GM12878 (cell line): ENCODE measurements at regions not wholly inside any gene's neighbourhood (a gene's known extent, or its start where the extent isn't known, plus 50 kb on each side); places are given as distances from the start of the nearest gene placed in this dataset.

Source experiments
- ATAC-seq: fragments of 200-7000 bp; cut with Tn5 transposase; 3 replicates; pipeline ENCODE4 v1.9.1; 2020; ENCODE audit warnings: mild to moderate bottlenecking, moderate library complexity
- BruUV-seq: library from RNA; stranded (reverse); fragments of 400-500 nt; replicated peaks from 2 replicates; lab custom pipeline; 2021; lab: Mats Ljungman, UMichigan
- CTCF ChIA-PET: fragments of 300-600 bp; sonication (Branson Sonifier 250); formaldehyde crosslinking; extraction: SDS; loops from one replicate; lab custom pipeline; 2021; ENCODE audit warnings: inconsistent platforms; lab: Yijun Ruan, JAX
- POLR2A ChIA-PET: fragments of 350-600 bp; formaldehyde crosslinking; extraction: SDS; loops from one replicate; lab custom pipeline; 2021; ENCODE audit warnings: inconsistent platforms; lab: Charles Lee
- RAD21 ChIA-PET: fragments of 300-600 bp; sonication (Branson Sonifier 250); formaldehyde crosslinking; loops from one replicate; lab custom pipeline; 2023; ENCODE audit warnings: antibody characterized with exemption; ENCODE audit not compliant: unreplicated experiment; lab: Charles Lee
- SMC1A ChIA-PET: fragments of 300-600 bp; sonication (Branson Sonifier 250); formaldehyde crosslinking; loops from one replicate; lab custom pipeline; 2023; ENCODE audit not compliant: unreplicated experiment, uncharacterized antibody; lab: Charles Lee
- DNase-seq: peaks from one replicate; pipeline ENCODE4 v3.0.0-alpha.2; 2011; ENCODE audit warnings: low read depth, low spot score
- FAIRE-seq: peaks from 3 replicates; lab custom pipeline; 2011; peaks lifted over from hg19 to GRCh38; lab: Jason Lieb, UNC
- H2AFZ ChIP-seq: 2 replicates; pipeline ENCODE4 v1.6.0; 2011; ENCODE audit warnings: low read depth, low read length, control low read depth; ENCODE audit not compliant: control insufficient read depth
- H3K27ac ChIP-seq: 2 replicates; pipeline ENCODE4 v1.5.1; 2011; ENCODE audit warnings: control low read depth; ENCODE audit not compliant: control insufficient read depth, insufficient read depth
- H3K27me3 ChIP-seq, 2 experiments: replicated peaks in 1 of 2; 2 replicates each; pipeline versions ENCODE4 v1.6.0 to v1.6.1; 2011; ENCODE audit warnings: low read length in 1 of 2; ENCODE audit not compliant: control insufficient read depth in 2 of 2, insufficient read depth in 2 of 2
- H3K36me3 ChIP-seq, 2 experiments: 2 replicates each; pipeline ENCODE4 v1.5.1; 2011; ENCODE audit warnings: low read length in 1 of 2; ENCODE audit not compliant: control insufficient read depth in 2 of 2, insufficient read depth in 2 of 2
- H3K4me1 ChIP-seq: 2 replicates; pipeline ENCODE4 v1.6.1; 2011; ENCODE audit warnings: mild to moderate bottlenecking, low read length, moderate library complexity, mixed read lengths; ENCODE audit not compliant: control insufficient read depth, insufficient read depth
- H3K4me2 ChIP-seq: 2 replicates; pipeline ENCODE4 v1.6.0; 2011; ENCODE audit warnings: control low read depth; ENCODE audit not compliant: control insufficient read depth, insufficient read depth
- H3K4me3 ChIP-seq: fragments of 200-600 bp; sonication (generic); 2 replicates; pipeline ENCODE4 v1.5.1; 2016
- H3K79me2 ChIP-seq: 2 replicates; pipeline ENCODE4 v1.6.0; 2011; ENCODE audit warnings: low read length; ENCODE audit not compliant: control insufficient read depth, insufficient read depth
- H3K9ac ChIP-seq: 2 replicates; pipeline ENCODE4 v1.8.0; 2011; ENCODE audit warnings: low read length, control low read depth, mixed read lengths; ENCODE audit not compliant: control insufficient read depth, insufficient read depth
- H3K9me3 ChIP-seq: replicated peaks from 3 replicates; pipeline ENCODE4 v1.5.1; 2011; ENCODE audit warnings: mild to moderate bottlenecking, low read length; ENCODE audit not compliant: control insufficient read depth, insufficient read depth
- H4K20me1 ChIP-seq: 2 replicates; pipeline ENCODE4 v1.6.0; 2011; ENCODE audit not compliant: control insufficient read depth, insufficient read depth
- ATF7 ChIP-seq: fragments of 450-650 bp; IDR thresholded peaks from 2 replicates; pipeline ENCODE4 v1.6.1; 2016; ENCODE audit warnings: low read depth, mild to moderate bottlenecking
- BCL11A ChIP-seq: IDR thresholded peaks from 2 replicates; pipeline ENCODE4 v1.6.1; 2011; ENCODE audit warnings: low read depth, low read length
- CBX5 ChIP-seq: sonication (generic); IDR thresholded peaks from 2 replicates; pipeline ENCODE4 v1.6.1; 2016; ENCODE audit warnings: low read depth, moderate library complexity, mild to moderate bottlenecking, inconsistent platforms
- HDGF ChIP-seq: fragments of 450-650 bp; IDR thresholded peaks from 2 replicates; pipeline ENCODE4 v1.6.1; 2016; ENCODE audit warnings: antibody characterized with exemption
- MEF2B ChIP-seq: fragments of 450-650 bp; IDR thresholded peaks from 2 replicates; pipeline ENCODE4 v1.6.1; 2018; ENCODE audit warnings: mild to moderate bottlenecking, moderate library complexity; ENCODE audit not compliant: partially characterized antibody, poor library complexity, severe bottlenecking
- POU2F2 ChIP-seq: IDR thresholded peaks from 3 replicates; pipeline ENCODE4 v1.6.1; 2011; ENCODE audit warnings: low read depth, mild to moderate bottlenecking, low read length, borderline replicate concordance
- RAD21 ChIP-seq: IDR thresholded peaks from 2 replicates; pipeline ENCODE4 v1.6.1; 2011; ENCODE audit warnings: mild to moderate bottlenecking, low read depth, low read length, moderate library complexity; ENCODE audit not compliant: insufficient read depth
- RELB ChIP-seq: fragments of 450-650 bp; IDR thresholded peaks from 2 replicates; pipeline ENCODE4 v1.6.1; 2017; ENCODE audit warnings: low read depth, mild to moderate bottlenecking, moderate library complexity
- REST ChIP-seq: IDR thresholded peaks from 2 replicates; pipeline ENCODE4 v1.6.1; 2012; ENCODE audit warnings: mild to moderate bottlenecking, low read depth, low read length
- SMAD5 ChIP-seq: IDR thresholded peaks from 2 replicates; pipeline ENCODE4 v1.6.1; 2016; ENCODE audit warnings: antibody characterized with exemption, low read depth
- ZBTB11 ChIP-seq: fragments of 450-650 bp; formaldehyde crosslinking; IDR thresholded peaks from 2 replicates; pipeline ENCODE4 v1.5.0; 2022; ENCODE audit warnings: mild to moderate bottlenecking, missing genetic modification characterization
- ZNF384 ChIP-seq: IDR thresholded peaks from 2 replicates; pipeline ENCODE4 v1.6.1; 2012; ENCODE audit warnings: low read depth, mild to moderate bottlenecking, low read length, improper control_type of control experiment, borderline replicate concordance
- WGBS: methylation state at CpG from one replicate; pipeline ENCODE4 v1.1.6; 2016; ENCODE audit warnings: low lambda C conversion rate; ENCODE audit not compliant: insufficient replicate concordance, insufficient coverage; ENCODE audit errors: missing lambda C conversion rate; 5-methylcytosine and 5-hydroxymethylcytosine counted together
- in situ Hi-C: fragments of 300-500 bp; cut with MboI; formaldehyde crosslinking; loops from 9 replicates; pipeline ENCODE4 v1.14.3; 2018; ENCODE audit warnings: mixed read lengths
- intact Hi-C: fragments of 100-400 bp; cut with micrococcal nuclease; formaldehyde crosslinking; loops from one replicate; pipeline ENCODE4 v1.14.2; 2022; ENCODE audit not compliant: unreplicated experiment

DNA sequence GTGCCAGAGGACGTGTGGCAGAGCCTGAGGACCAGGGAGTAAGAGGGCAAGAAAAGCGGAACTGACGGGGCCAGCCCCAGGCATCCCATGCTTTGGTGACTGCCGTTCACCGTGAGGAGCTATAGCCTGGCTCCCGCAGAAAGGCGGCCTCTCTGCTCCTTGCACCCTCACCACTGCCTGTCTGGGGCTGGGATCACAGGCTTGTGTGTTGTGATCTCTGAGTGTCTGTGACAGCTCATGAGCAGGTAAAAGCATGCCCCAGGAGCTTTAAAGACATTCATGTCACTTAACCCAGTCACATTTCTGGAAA, 266.8 kb upstream of the RAB6C start (continued):
- TF ChIP-seq ZNF384 = no peak
- TF ChIP-seq SMAD5 = no peak
- TF ChIP-seq CBX5 = no peak
- TF ChIP-seq RELB = no peak
- TF ChIP-seq ATF7 = no peak

DNA sequence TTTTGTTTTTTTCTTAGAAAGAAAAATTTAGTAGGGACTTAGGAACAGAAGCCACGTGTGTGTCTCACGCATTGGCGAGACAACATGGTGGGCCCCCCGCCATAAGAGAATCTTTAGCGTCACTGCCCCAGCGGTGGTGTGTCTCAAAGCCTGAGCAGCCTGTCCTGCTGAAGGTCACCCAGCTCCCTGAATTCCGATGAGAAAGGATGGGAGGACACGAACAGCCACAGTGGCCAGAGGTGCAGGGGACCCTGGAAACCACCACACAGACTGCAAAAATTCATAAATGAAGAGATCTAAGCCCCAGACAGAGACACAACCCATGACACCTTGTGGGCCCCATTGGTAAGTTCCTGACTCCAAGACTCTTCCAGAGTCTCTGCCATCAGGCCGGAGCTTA, 266.1 kb upstream of the RAB6C start:
- no peak for TF ChIP-seq RAD21
- no peak for TF ChIP-seq HDGF
- no peak for TF ChIP-seq BCL11A
- no peak for TF ChIP-seq ZBTB11 (CRISPR knock-in tag)
- no peak for TF ChIP-seq ATF7
- TF ChIP-seq REST = no peak
- no peak for TF ChIP-seq MEF2B
- no peak for TF ChIP-seq POU2F2
- Histone ChIP-seq H2AFZ (no peak overlapping the region), H3K9ac (no peak overlapping the region), H3K27me3 (no peaks in the 10 kb centered on the region; a peak in 1 of 4 replicates), H3K4me1 (no peaks in the 10 kb centered on the region), H3K79me2 (no peaks in the 10 kb centered on the region), H4K20me1 (no peaks in the 10 kb centered on the region), H3K27ac (no peak overlapping the region), H3K4me3 (no peak overlapping the region), H3K36me3 (no peaks in the 10 kb centered on the region), H3K4me2 (no peak overlapping the region), H3K9me3 (no peaks in the 10 kb centered on the region)
- ATAC-seq (no peak), FAIRE-seq (no peak), DNase-seq (no peak)
- ChIA-PET SMC1A (no interaction called here), RAD21 (no interaction called here), POLR2A (no interaction called here), CTCF (no interaction called here)
- BruUV-seq = no TSS peak
- in situ Hi-C loops = no loop called here
- intact Hi-C loops = no loop called here
- WGBS = 40% methylated on average over 9 of the region's 9 CpGs
